HG03460 (cell line): ENCODE measurements at regions not wholly inside any gene's neighbourhood (a gene's known extent, or its start where the extent isn't known, plus 50 kb on each side); places are given as distances from the start of the nearest gene placed in this dataset.

Source experiments
- ATAC-seq: cut with Tn5 transposase; IDR thresholded peaks from one replicate; pipeline ENCODE4 v1.9.1; 2021; ENCODE audit not compliant: unreplicated experiment

DNA sequence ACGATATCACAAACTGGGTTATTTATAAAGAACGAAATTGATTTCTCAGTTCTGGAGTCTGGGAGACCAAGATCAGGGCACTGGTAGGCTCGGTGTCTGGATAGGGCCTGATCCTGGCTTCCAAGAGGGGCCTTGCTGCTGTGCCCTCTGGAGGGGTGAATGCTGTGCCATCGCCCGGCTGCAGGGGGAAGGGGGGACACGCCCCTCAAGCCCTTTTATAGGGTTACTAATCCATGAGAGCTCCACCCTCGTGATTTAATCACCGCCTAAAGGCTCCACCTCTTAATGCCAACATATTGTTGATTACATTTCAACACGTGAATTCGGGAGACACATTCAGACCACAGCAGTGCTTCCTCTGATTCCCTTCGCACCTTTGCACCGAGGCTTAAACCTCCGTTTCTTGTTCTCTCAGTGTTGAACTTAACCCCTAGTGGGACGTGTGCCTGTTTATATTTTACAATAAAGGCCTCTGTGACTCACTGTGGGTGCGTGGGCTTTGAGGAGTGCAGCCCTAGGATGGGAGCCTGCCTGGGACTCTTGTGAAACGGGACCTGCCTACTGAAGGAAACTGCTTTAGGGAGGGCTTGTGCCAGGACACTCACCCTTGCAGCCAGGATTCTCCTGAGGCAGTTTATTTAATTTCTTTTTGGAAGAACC lies 52.4 kb upstream of the SPATA13 start:
- no peak for ATAC-seq

DNA sequence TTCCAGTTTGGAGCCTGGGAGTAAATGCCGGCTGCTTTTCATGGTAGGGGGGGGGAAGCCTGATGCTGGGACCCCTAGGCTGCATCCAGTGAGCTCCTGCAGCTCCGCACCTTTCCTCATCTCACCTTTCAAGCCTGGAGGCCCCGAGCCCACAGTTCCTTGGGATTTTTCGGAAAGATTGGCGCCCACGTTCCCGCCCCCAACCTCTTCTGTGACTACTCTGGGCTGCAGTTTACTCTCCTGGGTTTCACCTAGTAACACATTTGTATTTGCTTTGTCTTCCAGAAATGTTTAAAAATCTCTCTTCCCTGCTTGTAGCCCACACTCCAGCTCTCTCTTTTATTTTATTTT lies 51.9 kb upstream of the SPATA13 start:
- no peak for ATAC-seq

DNA sequence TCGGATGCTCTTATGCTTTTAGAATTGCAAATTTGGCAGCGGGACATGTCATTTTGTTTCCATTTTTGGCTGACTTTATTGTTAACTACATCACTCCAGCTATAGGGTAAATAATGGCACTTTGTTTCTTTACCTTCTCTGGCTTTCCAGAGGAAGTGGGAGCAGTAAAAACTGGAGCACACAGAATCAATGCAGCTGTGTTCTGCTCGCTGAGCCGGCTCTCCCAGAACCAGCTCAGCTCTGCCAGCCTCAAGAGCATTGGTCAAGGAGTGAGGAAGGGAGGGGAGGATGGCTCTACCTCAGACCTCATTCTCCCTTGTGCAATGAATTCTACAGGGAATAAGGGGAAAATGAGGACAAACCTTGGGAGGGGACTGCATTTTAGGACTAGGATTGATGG lies 50.5 kb upstream of the SPATA13 start:
- no peak for ATAC-seq
